NCI-H69 (cell line): ENCODE measurements at regions not wholly inside any gene's neighbourhood (a gene's known extent, or its start where the extent isn't known, plus 50 kb on each side); places are given as distances from the start of the nearest gene placed in this dataset.
"Not testable (repeated sequence)": the region's sequence is repeated elsewhere in the genome, so short reads cannot be mapped to it uniquely, and the experiment has no call there.

ENCODE experiments used
- DNase-seq: peaks from one replicate; lab custom pipeline; 2025; lab: John Stamatoyannopoulos, UW

DNA sequence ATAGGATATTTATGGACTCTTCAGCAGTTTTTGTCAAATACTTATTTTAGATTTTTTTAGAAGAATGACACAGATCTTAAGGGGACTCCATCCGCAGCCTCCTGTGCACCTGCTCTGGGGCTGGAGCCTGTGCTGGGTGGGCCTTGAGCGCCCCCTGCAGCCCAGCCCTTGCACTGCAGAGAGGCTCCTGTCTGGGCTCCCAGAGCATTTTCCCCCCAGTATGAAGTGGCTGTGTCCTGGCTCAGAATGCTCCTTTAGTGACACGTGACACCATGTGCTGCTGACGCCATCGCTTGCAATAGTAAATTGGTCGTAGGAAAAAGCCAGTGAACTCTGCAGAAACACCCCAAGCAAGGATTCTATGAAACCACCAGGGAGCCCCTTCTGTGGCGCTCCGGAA lies 479.7 kb downstream of the TMEM121 start:
- peak; percentile 53 for DNase-seq

GRCh38 chr14:106006716-106007115 lies 480.3 kb downstream of the TMEM121 start:
- not testable (repeated sequence) for DNase-seq

- DNase-seq, result no peak
These were observed 484.4 kb downstream of the TMEM121 start for GRCh38 chr14:106010783-106011182.

- DNase-seq, result peak; percentile 75
These were observed 485.4 kb downstream of the TMEM121 start for GRCh38 chr14:106011631-106012360.

DNA sequence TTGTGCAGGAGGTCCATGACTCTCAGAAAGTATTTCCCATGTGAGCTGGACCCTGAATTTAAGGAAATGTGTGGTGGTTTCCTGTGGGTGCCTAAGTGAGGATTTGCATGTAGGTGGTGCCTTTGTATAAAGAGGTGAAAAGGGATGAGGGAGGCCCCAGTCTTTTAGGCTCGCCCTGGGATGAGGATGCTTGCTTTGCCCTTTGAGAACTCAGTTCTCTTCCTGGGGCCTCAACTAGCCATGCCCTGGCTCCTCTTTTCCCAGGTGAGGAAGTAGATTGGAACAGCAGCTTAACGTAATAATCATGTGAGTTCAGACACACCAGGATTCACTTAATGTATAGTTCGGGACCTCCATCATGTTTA lies 486.0 kb downstream of the TMEM121 start:
- DNase-seq, result not testable (repeated sequence)

GRCh38 chr14:106013879-106014376 lies 487.5 kb downstream of the TMEM121 start:
- no peak for DNase-seq

DNA sequence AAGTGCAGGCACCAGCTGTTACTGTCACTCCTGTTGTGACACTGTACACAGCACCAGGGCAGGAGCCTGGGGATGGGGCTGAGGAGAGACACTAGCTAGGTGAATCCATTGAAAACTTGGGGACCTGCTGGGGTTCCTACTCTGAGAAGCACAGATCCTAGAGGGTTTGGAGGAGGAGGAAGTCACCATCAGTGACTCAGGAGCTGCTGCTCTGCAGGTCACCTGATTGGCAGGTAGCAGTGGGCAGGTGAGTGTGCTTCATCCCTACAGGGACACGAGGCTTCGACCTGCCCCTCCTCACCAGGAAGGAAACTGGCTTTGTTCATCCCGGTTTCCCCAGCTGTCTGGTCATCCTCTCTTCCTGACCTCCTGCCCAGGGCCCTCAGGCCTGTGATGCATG lies 491.6 kb downstream of the TMEM121 start:
- DNase-seq, result not testable (repeated sequence)

DNA sequence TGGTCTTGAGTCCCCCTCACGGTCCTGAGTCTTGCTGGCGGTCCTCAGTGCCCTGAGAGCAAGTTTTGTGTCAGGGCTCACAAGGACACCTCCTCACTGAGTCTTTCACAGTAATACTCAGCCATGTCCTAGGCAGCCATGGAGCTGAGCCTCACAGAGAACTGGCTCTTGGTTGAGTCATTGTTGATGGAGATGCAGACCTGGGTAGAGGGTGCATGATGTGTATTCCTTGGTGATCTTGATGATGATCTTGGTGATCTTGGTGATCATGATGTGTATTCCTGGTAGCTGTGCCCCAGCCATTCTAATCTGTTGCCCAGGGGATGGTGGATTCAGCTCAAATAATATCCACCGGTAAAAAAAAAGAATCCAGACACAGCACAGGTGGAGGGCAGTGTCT lies 495.4 kb downstream of the TMEM121 start:
- no peak for DNase-seq

DNA sequence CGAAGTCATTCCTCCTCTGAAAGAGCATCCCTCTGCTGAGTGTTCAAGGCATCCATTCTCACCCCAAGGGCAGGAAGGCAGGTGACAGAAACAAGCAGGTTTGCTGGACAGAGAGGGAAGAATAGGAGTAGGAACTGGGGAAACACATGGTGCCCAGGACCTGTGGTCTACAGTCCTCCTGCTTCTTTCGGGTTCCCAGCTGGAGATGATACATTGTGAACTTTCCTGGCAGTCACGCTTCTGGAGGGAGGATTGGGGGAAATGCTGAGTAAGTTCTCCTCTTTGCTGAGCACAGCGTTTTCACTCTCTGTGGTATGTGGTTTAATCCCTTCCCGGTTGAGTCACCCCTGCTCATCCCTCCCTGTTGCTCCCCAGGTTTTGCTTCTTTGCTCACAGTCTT lies 496.3 kb downstream of the TMEM121 start:
- DNase-seq, result not testable (repeated sequence)

DNA sequence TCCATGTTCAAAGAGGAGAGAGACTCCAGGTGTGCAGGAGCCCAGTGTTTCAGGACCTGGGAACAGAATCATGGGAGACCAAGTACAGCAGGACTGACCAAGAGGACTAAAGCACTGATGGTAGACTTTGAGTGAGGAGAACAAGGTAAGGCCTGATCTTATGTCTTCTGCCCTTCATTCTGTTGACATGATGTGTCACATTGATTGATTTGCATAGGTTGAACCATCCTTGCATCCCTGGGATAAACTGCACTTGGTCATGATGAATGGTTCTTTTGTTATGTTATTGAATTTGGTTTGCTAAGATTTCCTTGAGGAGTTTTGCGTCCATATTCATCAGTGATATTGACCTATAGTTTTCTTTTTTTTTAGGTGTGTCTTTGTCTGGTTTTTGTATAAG lies 497.0 kb downstream of the TMEM121 start:
- no peak for DNase-seq

DNA sequence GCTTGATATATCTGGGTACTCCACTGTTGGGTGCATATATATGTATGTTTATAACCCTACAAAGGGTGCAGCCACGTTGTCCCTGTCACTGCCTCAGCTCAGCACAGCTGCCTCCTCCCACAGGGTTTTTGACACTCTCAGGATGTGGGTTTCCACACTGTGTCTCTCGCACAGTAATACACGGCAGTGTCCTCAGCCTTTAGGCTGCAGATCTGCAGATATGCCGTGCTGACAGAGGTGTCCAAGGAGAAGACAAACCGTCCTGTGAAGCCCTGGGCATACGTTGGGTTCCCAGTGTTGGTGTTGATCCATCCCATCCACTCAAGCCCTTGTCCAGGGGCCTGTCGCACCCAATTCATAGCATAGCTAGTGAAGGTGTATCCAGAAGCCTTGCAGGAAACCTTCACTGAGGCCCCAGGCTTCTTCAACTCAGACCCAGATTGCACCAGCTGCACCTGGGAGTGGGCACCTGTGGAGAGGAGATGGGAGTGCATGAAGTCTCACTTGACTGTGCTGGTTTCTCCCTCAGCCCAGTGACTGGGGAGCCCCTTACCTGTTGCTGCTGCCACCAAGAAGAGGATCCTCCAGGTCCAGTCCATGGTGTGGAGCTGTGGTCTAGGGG lies 498.7 kb downstream of the TMEM121 start:
- DNase-seq, result no peak

DNA sequence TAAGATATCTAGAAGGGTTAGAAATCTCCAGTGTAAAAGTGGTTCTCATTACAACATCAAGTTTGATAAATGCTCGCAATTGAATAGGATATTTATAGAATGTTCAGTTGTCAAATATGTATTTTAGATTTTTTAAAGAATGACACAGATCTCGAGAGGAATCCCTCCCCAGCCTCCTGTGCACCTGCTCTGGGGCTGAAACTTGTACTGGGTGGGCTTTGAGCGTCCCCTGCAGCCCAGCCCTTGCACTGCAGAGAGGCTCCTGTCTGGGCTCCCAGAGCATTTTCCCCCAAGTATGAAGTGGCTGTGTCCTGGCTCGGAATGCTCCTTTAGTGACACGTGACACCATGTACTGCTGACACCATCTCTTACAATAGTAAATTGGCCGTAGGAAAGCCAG lies 499.6 kb downstream of the TMEM121 start:
- DNase-seq, result no peak

DNA sequence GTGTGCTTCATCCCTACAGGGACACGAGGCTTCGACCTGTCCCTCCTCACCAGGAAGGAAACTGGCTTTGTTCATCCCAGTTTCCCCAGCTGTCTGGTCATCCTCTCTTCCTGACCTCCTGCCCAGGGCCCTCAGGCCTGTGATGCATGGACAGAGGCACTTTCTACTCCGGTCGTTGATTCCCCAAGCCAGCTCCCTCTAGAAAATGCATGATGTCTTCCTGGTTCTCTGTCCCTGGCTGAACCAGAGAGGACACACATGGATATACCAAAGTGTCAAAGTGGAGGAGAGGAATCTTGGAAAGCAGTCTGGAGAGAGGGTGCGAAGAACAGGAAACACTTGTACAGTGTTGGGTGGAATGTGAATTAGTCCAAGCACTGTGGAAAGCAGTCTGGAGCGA lies 501.4 kb downstream of the TMEM121 start:
- DNase-seq, result not testable (repeated sequence)

DNA sequence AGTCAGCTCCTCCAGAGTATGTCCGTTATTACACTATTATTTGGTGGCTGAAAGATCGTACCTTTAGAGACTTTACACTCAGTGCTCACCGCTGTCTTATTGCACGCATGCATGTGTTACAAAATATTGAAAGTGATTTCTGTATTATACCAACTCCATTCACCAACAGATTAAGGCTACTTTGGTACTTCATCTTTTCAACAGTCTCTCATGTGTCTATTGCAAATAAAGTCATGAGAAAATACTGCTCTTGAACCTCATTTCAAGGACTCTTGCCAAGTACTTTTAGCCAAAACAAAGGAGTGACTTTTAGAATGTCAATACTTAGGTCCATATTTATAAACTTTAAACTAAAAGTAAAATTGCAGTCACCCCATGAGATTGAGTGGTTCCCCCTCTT lies 503.6 kb downstream of the TMEM121 start:
- no peak for DNase-seq

DNA sequence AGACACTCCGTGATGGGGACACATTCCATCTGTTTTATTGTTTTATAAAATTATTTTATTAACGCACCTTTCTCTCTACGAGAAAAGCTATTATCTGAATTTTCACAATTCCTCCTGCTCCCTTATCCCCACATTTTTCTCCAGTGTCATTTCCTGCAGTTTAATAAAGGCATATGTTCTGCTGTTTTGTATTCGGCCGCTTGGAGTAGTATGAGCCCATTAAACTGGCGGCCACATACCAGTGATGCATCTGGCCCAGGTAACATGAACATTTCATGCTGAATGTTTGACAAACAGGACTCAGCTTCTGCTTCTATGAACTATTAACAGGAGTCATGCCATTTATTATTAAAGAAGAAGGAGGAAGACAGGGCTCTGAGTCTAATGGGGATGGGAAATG lies 511.0 kb downstream of the TMEM121 start:
- DNase-seq, result no peak

DNA sequence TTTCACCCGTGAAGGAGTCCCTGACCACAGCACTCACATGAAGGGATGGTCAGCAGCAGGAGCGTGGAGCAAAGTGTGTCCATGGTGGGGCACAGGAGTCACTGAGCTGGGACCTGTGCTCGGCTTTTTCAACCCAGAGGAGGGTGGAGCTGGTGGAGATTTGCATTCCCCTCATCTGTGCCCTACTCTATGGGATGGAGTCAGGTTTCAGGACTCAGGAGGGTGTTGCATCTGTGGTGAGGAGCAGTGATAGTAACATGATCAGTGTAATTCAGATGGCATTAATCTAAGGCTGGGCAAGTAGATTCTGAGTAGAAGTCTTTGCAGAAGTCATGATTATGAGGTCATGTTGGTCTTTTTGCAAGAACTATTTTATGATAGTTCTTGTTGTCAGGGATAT lies 511.9 kb downstream of the TMEM121 start:
- peak; percentile 46 for DNase-seq

DNA sequence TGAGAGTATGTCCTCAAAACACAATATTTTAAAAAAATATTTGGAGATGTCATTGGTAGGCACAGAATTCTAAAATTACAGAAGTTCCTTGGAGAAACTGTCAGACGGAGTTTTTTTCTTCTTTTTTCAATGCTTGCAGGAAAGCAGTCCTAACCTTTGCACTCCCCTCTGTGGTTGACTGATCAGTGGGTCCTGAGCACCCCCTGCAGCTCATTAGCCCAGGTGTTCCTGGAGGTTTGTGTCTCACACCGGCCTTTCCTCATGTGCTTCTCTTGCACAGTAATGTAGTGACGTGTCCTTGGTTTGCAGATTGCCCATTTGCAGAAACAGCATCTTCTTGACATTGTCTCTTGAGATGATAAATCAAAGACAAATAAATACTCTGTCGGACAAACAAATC lies 513.0 kb downstream of the TMEM121 start:
- DNase-seq, result peak; percentile 76

DNA sequence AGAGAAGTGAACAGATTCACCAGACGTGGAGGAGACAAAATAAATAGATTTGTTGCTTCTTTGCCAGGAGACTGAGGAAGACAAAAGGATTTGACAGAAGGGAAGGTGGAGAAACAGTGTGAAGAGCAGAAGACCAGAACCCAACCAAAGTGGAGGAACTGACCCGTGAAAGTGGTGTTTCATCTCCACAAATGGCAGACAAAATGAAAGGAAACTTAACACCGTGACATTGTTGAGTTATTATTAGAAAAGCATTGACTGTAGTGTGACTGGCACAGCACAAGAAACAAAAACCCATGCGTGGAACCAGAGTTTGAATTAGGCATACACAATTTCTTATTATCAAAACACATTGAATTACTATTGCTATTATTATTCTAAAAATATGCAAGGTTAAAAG lies 518.1 kb downstream of the TMEM121 start:
- peak; percentile 99 for DNase-seq

GRCh38 chr14:106044949-106045596 lies 518.7 kb downstream of the TMEM121 start:
- peak; percentile 81 for DNase-seq

DNA sequence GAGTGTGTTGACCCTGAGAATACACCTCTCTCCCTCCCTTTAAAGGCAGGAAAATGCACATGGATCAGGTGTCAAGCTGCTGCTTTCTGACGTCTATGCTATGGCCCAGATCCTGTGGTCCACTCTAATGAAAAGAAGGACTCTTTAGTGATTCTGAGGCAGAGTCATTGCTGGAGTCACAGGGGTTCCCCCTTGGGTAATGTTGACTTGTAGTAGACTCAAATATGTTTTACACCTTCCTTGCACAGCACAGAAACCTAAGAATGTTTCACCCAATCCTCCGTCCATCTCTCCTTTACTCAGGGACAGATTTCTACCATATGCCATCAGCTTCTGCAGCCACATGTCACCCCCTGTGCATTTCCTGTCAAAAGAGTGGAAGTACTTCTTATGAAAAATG lies 525.4 kb downstream of the TMEM121 start:
- DNase-seq, result peak; percentile 20

- no peak for DNase-seq
These were observed 528.9 kb downstream of the TMEM121 start for GRCh38 chr14:106055289-106055688.

GRCh38 chr14:106058342-106058741 lies 532.0 kb downstream of the TMEM121 start:
- DNase-seq, result no peak

- no peak for DNase-seq
These were observed 534.0 kb downstream of the TMEM121 start for GRCh38 chr14:106060276-106060975.
